ENCODE measurements at regions not wholly inside any gene's neighbourhood (a gene's known extent, or its start where the extent isn't known, plus 50 kb on each side); places are given as distances from the start of the nearest gene placed in this dataset.

DNA sequence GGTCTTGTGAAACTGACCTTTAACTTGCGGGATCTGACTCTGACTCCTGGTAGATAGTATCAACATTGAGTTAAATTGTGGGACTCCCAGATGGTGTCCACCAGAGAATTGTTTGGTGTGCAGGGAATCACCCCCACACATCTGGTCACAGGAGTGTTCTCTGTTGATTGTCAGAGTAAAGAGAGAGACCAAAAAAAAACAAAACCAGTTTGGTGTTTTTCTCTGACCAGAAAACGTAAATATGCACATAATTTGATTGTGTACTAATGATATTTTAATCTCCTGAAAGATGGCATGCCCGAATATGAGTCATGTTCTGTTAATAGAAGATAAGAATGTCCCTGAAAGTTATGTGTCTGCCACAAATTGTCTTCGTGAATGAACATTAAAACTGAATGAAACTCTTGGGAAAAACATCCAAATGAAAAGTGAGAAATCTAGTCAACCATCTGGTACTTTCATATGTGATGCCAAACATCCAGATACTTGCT is 118.5 kb upstream of the GPC6 start:
- no peak overlapping the region for H4K91ac ChIP-seq (ENCODE audit: low read length)
- WGBS = 88% methylated on average over 4 of the region's 4 CpGs
- H3K4me2 ChIP-seq (ENCODE audit: low read length, poor library complexity, severe bottlenecking) = no peak overlapping the region
- H3K27ac ChIP-seq (ENCODE audit: low read length, poor library complexity, severe bottlenecking) = no peak overlapping the region
- H2AK5ac ChIP-seq (ENCODE audit: low read length, severe bottlenecking) = no peak overlapping the region
- H2BK120ac ChIP-seq (ENCODE audit: low read depth, low read length) = no peak overlapping the region
- no peak overlapping the region for H3K4ac ChIP-seq (ENCODE audit: low read depth in 1 of 2, low read length in 2 of 2)
- no peak overlapping the region for H3K4me3 ChIP-seq (ENCODE audit: insufficient read depth in 1 of 2, low read depth in 1 of 2, low read length in 2 of 2)
- H2AFZ ChIP-seq (ENCODE audit: low read depth, low read length) = no peak overlapping the region
- H3K79me1 ChIP-seq (replicated peaks; ENCODE audit: low read length, poor library complexity, severe bottlenecking) = no peaks in the 10 kb centered on the region
- H4K8ac ChIP-seq (ENCODE audit: low read length) = no peak overlapping the region
- H2BK15ac ChIP-seq (ENCODE audit: low read depth, poor library complexity, severe bottlenecking) = no peak overlapping the region
- DNase-seq = peak; percentile 1
- no peak overlapping the region for H2BK5ac ChIP-seq (ENCODE audit: low read depth, low read length, poor library complexity, severe bottlenecking)
- H3K27me3 ChIP-seq (ENCODE audit: control insufficient read depth in 1 of 2, insufficient read depth in 1 of 2, low read length in 2 of 2) = no peaks in the 10 kb centered on the region
- H3K9ac ChIP-seq (ENCODE audit: low read length) = no peak overlapping the region
- H3K14ac ChIP-seq (ENCODE audit: low read length in 2 of 2) = no peak overlapping the region
- H3K4me1 ChIP-seq (ENCODE audit: control insufficient read depth, insufficient read depth, low read depth, low read length) = no peaks in the 10 kb centered on the region
- H3K18ac ChIP-seq (ENCODE audit: low read depth in 1 of 2, low read length in 2 of 2) = no peak overlapping the region
- no peaks in the 10 kb centered on the region for H3K36me3 ChIP-seq (ENCODE audit: control insufficient read depth in 1 of 2, insufficient read depth in 2 of 2, low read depth in 1 of 2, low read length in 2 of 2)
- no peak overlapping the region for H2BK12ac ChIP-seq (ENCODE audit: low read length in 2 of 2)
- no peaks in the 10 kb centered on the region for H3K9me3 ChIP-seq (ENCODE audit: control insufficient read depth, low read length)
- no peak overlapping the region for H3K23ac ChIP-seq (ENCODE audit: low read length in 2 of 2)

DNA sequence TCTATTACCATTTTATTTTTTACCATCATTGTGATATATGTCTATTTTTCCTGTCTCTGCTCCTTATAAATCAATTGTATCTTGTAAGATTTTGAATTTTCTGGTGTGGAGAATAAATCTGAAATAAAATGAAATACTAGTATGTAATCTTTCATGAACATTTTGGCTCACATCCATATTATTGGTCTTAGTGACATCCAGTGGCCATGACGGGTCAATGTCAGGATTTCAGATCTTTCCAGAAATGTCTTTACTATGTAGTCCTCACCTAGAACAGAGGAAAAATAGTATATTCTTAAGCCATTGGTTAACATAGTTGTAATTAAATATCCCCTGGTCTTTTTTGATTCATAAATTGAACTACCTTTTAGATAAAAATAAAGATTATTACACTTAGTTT is 109.8 kb upstream of the GPC6 start:
- H4K8ac ChIP-seq (ENCODE audit: low read length) = no peak overlapping the region
- no peak overlapping the region for H3K23ac ChIP-seq (ENCODE audit: low read length in 2 of 2)
- no peaks in the 10 kb centered on the region for H3K27me3 ChIP-seq (ENCODE audit: control insufficient read depth in 1 of 2, insufficient read depth in 1 of 2, low read length in 2 of 2)
- no peak overlapping the region for H2AFZ ChIP-seq (ENCODE audit: low read depth, low read length)
- H3K9me3 ChIP-seq (ENCODE audit: control insufficient read depth, low read length) = no peaks in the 10 kb centered on the region
- H3K27ac ChIP-seq (ENCODE audit: low read length, poor library complexity, severe bottlenecking) = no peak overlapping the region
- no peak overlapping the region for H4K91ac ChIP-seq (ENCODE audit: low read length)
- H2BK12ac ChIP-seq (ENCODE audit: low read length in 2 of 2) = no peak overlapping the region
- no peak overlapping the region for H3K4me2 ChIP-seq (ENCODE audit: low read length, poor library complexity, severe bottlenecking)
- H2BK5ac ChIP-seq (ENCODE audit: low read depth, low read length, poor library complexity, severe bottlenecking) = no peak overlapping the region
- H3K14ac ChIP-seq (ENCODE audit: low read length in 2 of 2) = no peak overlapping the region
- no CpG with 5 or more reads among the region's 1 CpG for WGBS
- H3K18ac ChIP-seq (ENCODE audit: low read depth in 1 of 2, low read length in 2 of 2) = no peak overlapping the region
- H2BK15ac ChIP-seq (ENCODE audit: low read depth, poor library complexity, severe bottlenecking) = no peak overlapping the region
- H3K79me1 ChIP-seq (replicated peaks; ENCODE audit: low read length, poor library complexity, severe bottlenecking) = no peaks in the 10 kb centered on the region
- no peak for DNase-seq
- no peak overlapping the region for H3K4ac ChIP-seq (ENCODE audit: low read depth in 1 of 2, low read length in 2 of 2)
- H3K9ac ChIP-seq (ENCODE audit: low read length) = no peak overlapping the region
- H3K36me3 ChIP-seq (ENCODE audit: control insufficient read depth in 1 of 2, insufficient read depth in 2 of 2, low read depth in 1 of 2, low read length in 2 of 2) = no peaks in the 10 kb centered on the region
- H3K4me3 ChIP-seq (ENCODE audit: insufficient read depth in 1 of 2, low read depth in 1 of 2, low read length in 2 of 2) = no peak overlapping the region
- no peaks in the 10 kb centered on the region for H3K4me1 ChIP-seq (ENCODE audit: control insufficient read depth, insufficient read depth, low read depth, low read length)
- H2BK120ac ChIP-seq (ENCODE audit: low read depth, low read length) = no peak overlapping the region
- H2AK5ac ChIP-seq (ENCODE audit: low read length, severe bottlenecking) = no peak overlapping the region

DNA sequence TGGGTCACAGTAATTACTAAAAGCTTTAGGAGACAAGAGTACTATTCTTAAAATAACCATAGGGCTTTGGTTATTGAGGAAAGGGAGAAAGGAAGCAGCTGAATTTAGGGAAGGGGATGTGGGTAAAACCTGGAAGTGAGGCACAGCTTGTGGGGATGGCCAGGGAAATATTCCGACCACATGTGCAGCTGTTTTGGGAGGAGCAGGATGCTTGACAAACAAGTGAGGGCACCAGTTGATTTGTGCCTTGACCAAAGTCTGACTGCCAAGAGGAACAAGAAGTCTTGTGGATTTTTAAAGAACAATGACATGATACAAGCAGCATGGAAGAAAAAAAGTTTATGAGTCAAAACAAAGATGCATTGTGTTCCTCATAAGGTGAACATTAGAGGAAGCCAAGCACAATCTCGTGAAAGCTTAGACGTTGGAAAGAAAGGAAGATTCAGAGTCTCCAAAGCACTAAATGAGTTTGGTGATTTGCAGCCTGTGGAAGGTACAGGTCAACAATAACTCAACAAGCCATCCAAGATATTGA is 108.5 kb upstream of the GPC6 start:
- Histone ChIP-seq H3K18ac (ENCODE audit: low read depth in 1 of 2, low read length in 2 of 2) (no peak overlapping the region), H3K27ac (ENCODE audit: low read length, poor library complexity, severe bottlenecking) (no peak overlapping the region), H3K36me3 (ENCODE audit: control insufficient read depth in 1 of 2, insufficient read depth in 2 of 2, low read depth in 1 of 2, low read length in 2 of 2) (no peaks in the 10 kb centered on the region), H3K27me3 (ENCODE audit: control insufficient read depth in 1 of 2, insufficient read depth in 1 of 2, low read length in 2 of 2) (no peaks in the 10 kb centered on the region), H2BK5ac (ENCODE audit: low read depth, low read length, poor library complexity, severe bottlenecking) (no peak overlapping the region), H2AFZ (ENCODE audit: low read depth, low read length) (no peak overlapping the region), H2AK5ac (ENCODE audit: low read length, severe bottlenecking) (no peak overlapping the region), H3K9me3 (ENCODE audit: control insufficient read depth, low read length) (no peaks in the 10 kb centered on the region), H3K14ac (ENCODE audit: low read length in 2 of 2) (no peak overlapping the region), H3K4me1 (ENCODE audit: control insufficient read depth, insufficient read depth, low read depth, low read length) (no peaks in the 10 kb centered on the region), H3K4me2 (ENCODE audit: low read length, poor library complexity, severe bottlenecking) (no peak overlapping the region), H2BK120ac (ENCODE audit: low read depth, low read length) (no peak overlapping the region), H2BK15ac (ENCODE audit: low read depth, poor library complexity, severe bottlenecking) (no peak overlapping the region), H3K23ac (ENCODE audit: low read length in 2 of 2) (no peak overlapping the region), H4K91ac (ENCODE audit: low read length) (no peak overlapping the region), H3K4ac (ENCODE audit: low read depth in 1 of 2, low read length in 2 of 2) (no peak overlapping the region), H2BK12ac (ENCODE audit: low read length in 2 of 2) (no peak overlapping the region), H3K9ac (ENCODE audit: low read length) (no peak overlapping the region), H4K8ac (ENCODE audit: low read length) (no peak overlapping the region), H3K79me1 (replicated peaks; ENCODE audit: low read length, poor library complexity, severe bottlenecking) (no peaks in the 10 kb centered on the region), H3K4me3 (ENCODE audit: insufficient read depth in 1 of 2, low read depth in 1 of 2, low read length in 2 of 2) (no peak overlapping the region)
- DNase-seq = no peak
- WGBS = 96% methylated on average over 3 of the region's 3 CpGs

DNA sequence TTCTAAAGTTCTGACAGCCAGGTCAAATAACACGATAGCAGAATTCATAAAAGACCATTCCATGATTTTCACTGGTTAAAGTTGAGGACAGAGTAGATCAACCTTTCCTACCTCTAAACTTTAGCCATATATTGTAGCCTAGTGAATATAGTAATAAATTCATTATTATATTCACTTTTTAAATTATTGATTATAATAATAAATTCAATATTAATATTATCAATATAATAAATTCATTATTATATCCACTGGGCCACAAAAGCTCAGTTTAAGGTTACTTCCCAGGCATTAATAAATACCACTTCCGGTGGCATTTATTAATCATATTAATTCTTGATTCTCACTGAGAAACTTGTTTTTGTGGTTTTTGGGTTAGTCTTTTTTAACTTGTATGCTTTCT is 85.7 kb upstream of the GPC6 start:
- H3K79me1 ChIP-seq (replicated peaks; ENCODE audit: low read length, poor library complexity, severe bottlenecking) = no peaks in the 10 kb centered on the region
- no peak overlapping the region for H3K23ac ChIP-seq (ENCODE audit: low read length in 2 of 2)
- H2AK5ac ChIP-seq (ENCODE audit: low read length, severe bottlenecking) = no peak overlapping the region
- H3K4me2 ChIP-seq (ENCODE audit: low read length, poor library complexity, severe bottlenecking) = no peak overlapping the region
- no peak overlapping the region for H3K14ac ChIP-seq (ENCODE audit: low read length in 2 of 2)
- H2BK120ac ChIP-seq (ENCODE audit: low read depth, low read length) = no peak overlapping the region
- no peak overlapping the region for H2BK5ac ChIP-seq (ENCODE audit: low read depth, low read length, poor library complexity, severe bottlenecking)
- DNase-seq = no peak
- no peak overlapping the region for H4K8ac ChIP-seq (ENCODE audit: low read length)
- H3K18ac ChIP-seq (ENCODE audit: low read depth in 1 of 2, low read length in 2 of 2) = no peak overlapping the region
- H3K4me3 ChIP-seq (ENCODE audit: insufficient read depth in 1 of 2, low read depth in 1 of 2, low read length in 2 of 2) = no peak overlapping the region
- no peak overlapping the region for H3K4ac ChIP-seq (ENCODE audit: low read depth in 1 of 2, low read length in 2 of 2)
- H3K36me3 ChIP-seq (ENCODE audit: control insufficient read depth in 1 of 2, insufficient read depth in 2 of 2, low read depth in 1 of 2, low read length in 2 of 2) = no peaks in the 10 kb centered on the region
- no peak overlapping the region for H2BK15ac ChIP-seq (ENCODE audit: low read depth, poor library complexity, severe bottlenecking)
- H3K9ac ChIP-seq (ENCODE audit: low read length) = no peak overlapping the region
- WGBS = no CpG with 5 or more reads among the region's 2 CpGs
- H2BK12ac ChIP-seq (ENCODE audit: low read length in 2 of 2) = no peak overlapping the region
- H2AFZ ChIP-seq (ENCODE audit: low read depth, low read length) = no peak overlapping the region
- H3K9me3 ChIP-seq (ENCODE audit: control insufficient read depth, low read length) = no peaks in the 10 kb centered on the region
- no peaks in the 10 kb centered on the region for H3K27me3 ChIP-seq (ENCODE audit: control insufficient read depth in 1 of 2, insufficient read depth in 1 of 2, low read length in 2 of 2)
- H3K27ac ChIP-seq (ENCODE audit: low read length, poor library complexity, severe bottlenecking) = no peak overlapping the region
- no peak overlapping the region for H4K91ac ChIP-seq (ENCODE audit: low read length)
- H3K4me1 ChIP-seq (ENCODE audit: control insufficient read depth, insufficient read depth, low read depth, low read length) = no peaks in the 10 kb centered on the region
